GM19395 (cell line): ENCODE measurements at regions not wholly inside any gene's neighbourhood (a gene's known extent, or its start where the extent isn't known, plus 50 kb on each side); places are given as distances from the start of the nearest gene placed in this dataset.
"Not testable (repeated sequence)": the region's sequence is repeated elsewhere in the genome, so short reads cannot be mapped to it uniquely, and the experiment has no call there.

Experiments used
- ATAC-seq: cut with Tn5 transposase; IDR thresholded peaks from one replicate; pipeline ENCODE4 v1.9.1; 2021; ENCODE audit warnings: mild to moderate bottlenecking, moderate library complexity; ENCODE audit not compliant: unreplicated experiment

- ATAC-seq, result no peak
These were observed 194.6 kb upstream of the EYA4 start for GRCh38 chr6:133046576-133046975.

DNA sequence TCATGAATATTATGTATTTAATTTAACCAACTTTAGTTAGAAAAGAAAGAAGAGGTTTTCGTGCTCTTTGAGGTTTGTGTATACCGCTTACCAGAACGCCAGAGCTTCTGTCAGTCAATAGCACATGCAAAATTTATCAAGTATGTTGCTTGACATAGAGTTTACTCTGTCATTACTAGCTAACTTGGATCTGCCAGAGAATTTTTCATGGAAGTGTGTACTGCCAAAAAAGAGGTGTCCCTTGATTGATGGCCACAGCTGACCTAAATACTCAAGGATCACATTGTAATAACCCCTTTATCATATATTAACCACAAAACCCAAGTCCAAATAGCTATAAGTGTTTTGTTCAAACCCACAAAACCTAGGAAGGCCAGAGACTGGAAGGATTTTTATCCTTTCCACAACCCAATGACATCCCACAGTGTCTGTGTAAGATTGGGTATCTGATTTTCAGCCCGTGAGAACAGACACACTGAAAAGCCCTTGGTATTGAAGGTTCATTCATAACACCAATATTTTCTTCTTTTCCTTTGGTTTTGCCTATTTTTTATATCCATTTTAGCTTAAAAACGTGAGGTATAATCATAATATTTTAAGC lies 194.0 kb upstream of the EYA4 start:
- ATAC-seq, result no peak

GRCh38 chr6:133047706-133048105 lies 193.5 kb upstream of the EYA4 start:
- no peak for ATAC-seq

DNA sequence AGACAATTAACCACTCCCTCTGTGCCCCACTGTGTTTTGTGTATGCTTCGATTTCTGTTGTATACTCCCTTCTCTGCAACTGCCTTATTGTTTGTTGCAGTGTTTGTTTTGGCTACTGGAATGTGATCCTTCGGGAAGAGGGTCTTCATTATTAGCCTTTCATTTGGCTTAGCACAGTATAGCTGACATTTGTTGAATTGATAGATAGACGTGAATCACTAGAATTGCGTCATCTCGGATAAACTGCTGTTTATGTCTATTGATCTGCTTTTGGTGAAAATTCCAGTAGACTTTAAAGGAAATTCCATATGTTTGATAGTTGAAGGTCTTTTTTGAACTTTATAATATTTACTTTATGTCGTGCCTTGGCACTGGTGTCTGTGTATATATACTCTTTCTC lies 189.9 kb upstream of the EYA4 start:
- no peak for ATAC-seq

DNA sequence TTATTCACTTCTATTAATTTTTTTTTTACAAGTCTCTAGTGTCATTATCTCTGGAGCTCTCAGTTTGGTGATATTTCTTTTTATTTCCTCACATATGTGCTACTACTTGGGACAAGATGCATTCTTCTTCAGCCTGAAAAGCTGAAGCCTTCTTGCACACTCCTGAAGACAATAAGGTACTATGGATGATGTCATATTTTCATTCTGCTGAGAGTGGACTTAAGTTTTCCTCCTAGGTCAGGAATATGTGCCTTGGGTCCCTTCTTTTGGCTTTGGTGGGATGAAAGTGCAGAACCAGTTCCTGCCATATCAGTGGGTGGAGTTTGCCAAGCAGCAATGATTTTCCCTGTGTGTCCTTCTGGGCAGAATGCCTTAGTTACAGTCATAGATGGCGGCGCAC lies 188.7 kb upstream of the EYA4 start:
- no peak for ATAC-seq

DNA sequence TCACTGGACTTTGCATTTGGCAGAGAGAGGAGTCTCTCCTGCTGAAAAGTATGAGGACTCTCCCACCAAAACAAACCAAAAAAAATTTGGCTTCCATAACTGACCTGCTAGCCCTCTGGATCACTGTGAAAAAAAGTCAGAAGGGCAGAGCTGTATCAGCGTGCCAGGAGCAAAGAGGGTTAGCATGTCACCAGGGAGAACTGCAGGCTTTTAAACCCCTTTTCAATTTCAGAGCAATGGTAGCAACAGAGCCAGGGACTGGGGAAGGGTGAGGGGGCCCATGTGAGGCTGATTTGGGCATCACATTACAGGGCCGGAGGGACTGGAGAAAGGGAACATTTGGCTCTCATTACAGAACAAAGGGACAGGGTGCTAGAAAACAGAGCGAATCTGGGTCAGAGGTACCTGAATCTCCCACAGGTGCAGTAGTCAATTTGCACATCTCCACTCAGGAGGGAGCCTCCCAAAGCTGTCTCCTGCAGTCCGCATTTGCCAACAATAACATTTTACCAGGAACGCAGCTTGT lies 185.7 kb upstream of the EYA4 start:
- no peak for ATAC-seq

GRCh38 chr6:133057352-133057751 lies 183.8 kb upstream of the EYA4 start:
- ATAC-seq, result no peak

DNA sequence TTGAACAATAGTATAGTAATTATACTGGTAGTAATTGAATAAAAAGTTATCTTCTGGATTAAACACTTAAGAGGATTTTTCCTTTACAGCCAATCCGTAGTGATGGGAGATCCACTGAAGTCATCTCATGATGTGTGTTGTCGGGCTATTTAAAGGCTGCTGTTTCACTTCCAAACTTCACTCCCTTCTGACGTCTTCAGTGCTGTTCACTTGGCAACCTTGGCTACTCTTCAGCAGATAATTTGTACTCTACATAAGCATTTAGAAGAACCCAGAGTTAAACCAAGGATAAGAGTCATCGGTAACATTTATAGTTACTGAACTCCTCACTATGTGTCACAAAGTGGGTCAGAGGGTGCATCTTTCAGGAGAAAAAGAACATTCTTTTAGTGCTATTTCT lies 179.1 kb upstream of the EYA4 start:
- no peak for ATAC-seq

- ATAC-seq, result no peak
These were observed 178.4 kb upstream of the EYA4 start for GRCh38 chr6:133062696-133063306.

DNA sequence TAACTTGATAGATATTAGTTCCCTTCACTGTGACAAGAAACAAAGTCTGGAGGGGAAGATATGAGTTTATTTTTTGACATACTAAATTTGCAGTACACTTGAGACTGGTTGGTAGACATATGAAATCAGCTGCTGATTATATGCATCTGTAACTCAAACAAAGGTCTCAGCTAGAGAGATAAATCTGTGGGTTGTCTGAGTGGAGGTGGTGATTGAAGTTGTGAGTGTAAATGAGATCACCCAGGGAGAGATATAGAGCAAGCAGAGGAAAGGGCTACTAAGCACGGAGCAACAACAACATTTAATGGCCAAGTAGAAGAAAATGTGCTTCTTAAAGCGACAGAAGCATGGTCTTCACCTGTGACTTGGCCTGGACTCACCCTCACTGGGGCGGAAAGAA lies 173.2 kb upstream of the EYA4 start:
- no peak for ATAC-seq

DNA sequence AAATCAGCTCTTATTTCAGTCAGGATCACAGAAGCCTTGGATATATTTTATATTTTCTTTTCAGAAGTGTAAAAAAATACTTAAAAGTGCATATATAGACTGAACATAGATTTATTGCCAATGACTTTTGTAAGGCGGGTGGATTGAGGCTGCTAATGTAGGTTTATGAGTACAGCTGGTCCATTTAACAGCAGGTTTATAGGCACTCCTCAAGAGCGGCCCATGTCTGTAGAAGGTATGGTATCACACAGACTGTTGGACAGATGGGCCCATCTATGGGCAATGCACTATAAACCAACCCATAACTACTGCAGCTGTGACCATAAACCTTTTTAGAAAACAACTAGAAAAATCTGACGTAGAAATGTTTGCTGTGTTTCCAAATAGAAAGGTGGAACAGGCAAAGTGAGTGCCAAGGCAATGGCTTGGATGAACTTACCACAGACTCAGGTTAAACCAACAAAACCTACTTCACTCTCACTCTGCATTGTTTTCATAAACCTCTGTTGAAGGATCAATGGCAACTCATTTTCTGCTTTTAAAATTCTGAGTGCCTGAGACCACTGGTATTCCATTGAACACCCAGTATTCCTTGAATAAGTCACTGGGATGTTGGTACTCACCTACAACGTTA lies 170.6 kb upstream of the EYA4 start:
- ATAC-seq, result no peak

GRCh38 chr6:133079901-133080300 lies 161.3 kb upstream of the EYA4 start:
- ATAC-seq, result no peak

DNA sequence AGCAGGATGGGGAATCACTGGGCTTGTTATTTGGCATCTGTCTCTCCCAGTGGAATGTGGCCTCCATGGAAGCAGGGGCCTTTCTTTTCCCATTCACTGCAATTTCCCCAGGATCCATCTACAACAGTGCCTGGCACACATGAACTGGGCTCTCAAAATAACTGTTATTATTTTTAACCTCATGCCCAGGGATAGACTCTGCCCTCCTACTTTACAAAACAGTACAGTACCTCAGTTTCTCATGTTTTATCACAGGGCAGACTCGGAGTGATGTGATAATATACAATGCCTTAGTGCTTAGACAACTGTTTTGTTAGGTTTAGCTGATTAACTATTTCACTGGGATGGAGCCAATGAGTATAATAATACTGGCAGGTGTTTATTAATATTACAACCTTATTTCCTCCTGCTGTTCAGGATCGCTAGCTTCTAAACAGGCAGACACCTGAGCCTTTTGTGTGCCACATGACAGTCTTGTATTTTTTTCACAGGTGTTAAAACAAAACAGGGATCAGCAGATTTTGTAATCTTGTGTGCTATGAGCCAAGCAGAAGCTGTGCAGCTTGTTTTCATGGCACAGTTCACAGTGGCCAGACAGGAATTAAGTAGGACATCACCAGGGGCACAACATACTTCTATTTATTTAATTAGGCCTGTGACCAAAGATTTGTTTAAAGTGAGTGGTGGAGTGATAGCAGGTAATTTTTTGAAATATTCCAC lies 157.7 kb upstream of the EYA4 start:
- no peak for ATAC-seq

DNA sequence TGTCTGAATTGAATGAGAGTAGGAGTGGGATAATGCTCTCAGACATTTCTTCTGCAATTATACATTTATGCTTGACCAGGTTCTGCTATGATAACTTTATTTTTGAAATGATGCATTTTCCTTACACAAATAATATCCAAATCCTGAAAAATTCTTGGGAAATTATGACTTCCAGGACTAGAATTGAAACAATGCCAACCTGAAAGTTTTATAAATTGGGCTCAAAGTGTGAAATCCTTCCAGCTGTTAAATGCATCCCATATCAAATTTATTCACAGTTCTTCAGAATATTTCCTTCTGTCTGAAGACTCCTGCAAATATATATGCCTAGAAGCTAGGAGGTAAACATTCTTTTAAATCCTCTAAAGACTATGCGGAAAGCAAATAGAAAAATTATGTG lies 155.7 kb upstream of the EYA4 start:
- ATAC-seq, result no peak

GRCh38 chr6:133085896-133086295 lies 155.3 kb upstream of the EYA4 start:
- no peak for ATAC-seq

GRCh38 chr6:133088931-133089695 lies 152.0 kb upstream of the EYA4 start:
- no peak for ATAC-seq

- no peak for ATAC-seq
These were observed 149.0 kb upstream of the EYA4 start for GRCh38 chr6:133092199-133092598.

DNA sequence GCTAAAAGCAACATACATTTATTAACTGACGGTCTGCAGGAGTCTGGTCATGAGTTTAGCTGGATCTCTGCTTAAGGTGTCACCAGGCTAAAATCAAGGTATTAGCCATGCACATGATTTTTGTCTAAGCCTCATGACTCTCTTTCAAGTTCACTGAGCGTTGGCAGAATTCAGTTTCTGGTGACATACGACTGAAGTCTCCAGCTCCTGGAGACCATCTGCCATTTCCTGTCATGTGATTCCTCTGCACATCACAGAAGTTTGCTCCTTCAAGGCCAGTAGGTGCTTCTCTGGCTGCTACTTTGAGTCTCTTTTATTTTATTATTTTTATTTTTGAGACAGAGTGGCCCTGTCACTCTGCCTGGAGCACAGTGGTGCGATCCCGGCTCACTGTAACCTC lies 148.4 kb upstream of the EYA4 start:
- no peak for ATAC-seq

DNA sequence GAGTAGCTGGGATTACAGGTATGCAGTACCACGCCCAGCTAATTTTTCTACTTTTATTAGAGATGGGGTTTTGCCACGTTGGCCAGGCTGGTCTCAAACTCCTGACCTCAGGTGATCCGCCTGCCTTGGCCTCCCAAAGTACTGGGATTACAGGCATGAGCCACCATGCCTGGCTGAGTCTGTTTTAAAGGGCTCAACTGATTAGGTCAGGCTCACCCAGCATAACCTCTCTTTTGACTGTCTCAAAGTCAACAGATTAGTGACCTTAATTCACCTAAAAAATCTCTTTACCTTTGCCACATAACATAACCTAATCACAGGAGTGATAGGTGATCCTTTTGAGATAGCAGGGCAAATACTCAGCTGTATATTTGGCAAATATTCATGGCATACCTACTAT lies 147.9 kb upstream of the EYA4 start:
- ATAC-seq, result not testable (repeated sequence)

DNA sequence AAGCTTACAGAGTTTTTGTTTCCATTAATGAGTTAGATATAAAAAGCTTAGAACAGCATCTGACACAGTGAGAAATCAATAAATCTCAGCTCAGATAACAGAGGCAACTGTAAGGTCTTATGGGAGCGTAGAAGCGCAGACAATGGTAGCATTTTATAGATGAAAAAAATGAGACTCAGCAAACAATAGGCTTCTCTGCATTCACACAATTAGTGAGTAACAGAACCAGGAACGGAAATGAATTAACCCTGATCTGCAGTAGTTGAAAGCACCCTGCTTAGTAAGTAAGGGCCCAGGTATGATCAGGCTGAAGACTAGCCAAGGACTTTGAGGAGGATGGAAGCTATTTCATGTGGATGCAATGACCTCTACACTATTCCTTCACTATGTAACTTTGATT lies 147.2 kb upstream of the EYA4 start:
- ATAC-seq, result no peak

- ATAC-seq, result no peak
These were observed 143.9 kb upstream of the EYA4 start for GRCh38 chr6:133097208-133097607.
